H9 (cell line): ENCODE measurements at regions not wholly inside any gene's neighbourhood (a gene's known extent, or its start where the extent isn't known, plus 50 kb on each side); places are given as distances from the start of the nearest gene placed in this dataset.

Experiments
- DNase-seq: peaks from one replicate; pipeline ENCODE4 v3.0.0-alpha.2; 2017
- H2AFZ ChIP-seq: one replicate; pipeline ENCODE4 v1.6.1; 2013; ENCODE audit warnings: mild to moderate bottlenecking, low read length, control low read depth, moderate library complexity
- H2AK5ac ChIP-seq: 2 replicates; pipeline ENCODE4 v1.6.1; 2013; ENCODE audit warnings: low read length, control low read depth, mixed read lengths; ENCODE audit not compliant: insufficient read length
- H2BK120ac ChIP-seq: one replicate; pipeline ENCODE4 v1.6.1; 2013; ENCODE audit warnings: low read depth, mild to moderate bottlenecking, low read length, control low read depth, inconsistent platforms; ENCODE audit not compliant: poor library complexity, severe bottlenecking
- H2BK12ac ChIP-seq: 2 replicates; pipeline ENCODE4 v1.6.1; 2013; ENCODE audit warnings: low read length, control low read depth, mixed read lengths, low read depth; ENCODE audit not compliant: insufficient read length
- H2BK15ac ChIP-seq: 2 replicates; pipeline ENCODE4 v1.6.1; 2013; ENCODE audit warnings: low read depth, low read length, control low read depth
- H2BK20ac ChIP-seq: one replicate; pipeline ENCODE4 v1.6.1; 2013; ENCODE audit warnings: low read depth, mild to moderate bottlenecking, low read length, control low read depth, inconsistent platforms; ENCODE audit not compliant: poor library complexity, severe bottlenecking
- H2BK5ac ChIP-seq: 2 replicates; pipeline ENCODE4 v1.6.1; 2013; ENCODE audit warnings: low read length, control low read depth, mixed read lengths; ENCODE audit not compliant: insufficient read length
- H3K14ac ChIP-seq: 2 replicates; pipeline ENCODE4 v1.6.1; 2013; ENCODE audit warnings: low read length, control low read depth; ENCODE audit not compliant: insufficient read depth
- H3K18ac ChIP-seq: 2 replicates; pipeline ENCODE4 v1.6.1; 2013; ENCODE audit warnings: low read depth, mild to moderate bottlenecking, mixed read lengths, low read length, control low read depth; ENCODE audit not compliant: insufficient read length
- H3K23ac ChIP-seq: 2 replicates; pipeline ENCODE4 v1.6.1; 2013; ENCODE audit warnings: low read length, control low read depth, mixed read lengths, low read depth; ENCODE audit not compliant: insufficient read length
- H3K23me2 ChIP-seq: 2 replicates; pipeline ENCODE4 v1.6.1; 2013; ENCODE audit warnings: low read depth, mild to moderate bottlenecking, mixed read lengths, low read length, control low read depth; ENCODE audit not compliant: insufficient read length, poor library complexity, severe bottlenecking
- H3K27ac ChIP-seq: 2 replicates; pipeline ENCODE4 v1.5.1; 2013; ENCODE audit warnings: low read length, control low read depth, mixed read lengths, low read depth; ENCODE audit not compliant: insufficient read length
- H3K27me3 ChIP-seq: 2 replicates; pipeline ENCODE4 v1.6.1; 2013; ENCODE audit warnings: low read length, control low read depth, inconsistent platforms; ENCODE audit not compliant: insufficient read depth
- H3K4ac ChIP-seq: 2 replicates; pipeline ENCODE4 v1.6.1; 2013; ENCODE audit warnings: low read depth, mild to moderate bottlenecking, control low read depth, inconsistent platforms, low read length, moderate library complexity
- H3K4me1 ChIP-seq: 2 replicates; pipeline ENCODE4 v1.6.1; 2013; ENCODE audit warnings: low read length, control low read depth, inconsistent platforms; ENCODE audit not compliant: insufficient read depth
- H3K4me2 ChIP-seq: 2 replicates; pipeline ENCODE4 v1.6.1; 2013; ENCODE audit warnings: low read length, control low read depth, mixed read lengths; ENCODE audit not compliant: insufficient read length, insufficient read depth
- H3K56ac ChIP-seq: 2 replicates; pipeline ENCODE4 v1.6.1; 2013; ENCODE audit warnings: low read depth, mild to moderate bottlenecking, mixed read lengths, low read length, control low read depth; ENCODE audit not compliant: insufficient read length
- H3K79me1 ChIP-seq: 2 replicates; pipeline ENCODE4 v1.6.1; 2013; ENCODE audit warnings: low read depth, mild to moderate bottlenecking, moderate library complexity, low read length, control low read depth, inconsistent platforms; ENCODE audit not compliant: insufficient read depth, poor library complexity, severe bottlenecking
- H3K79me2 ChIP-seq: 2 replicates; pipeline ENCODE4 v1.6.1; 2013; ENCODE audit warnings: low read length, control low read depth, inconsistent platforms; ENCODE audit not compliant: insufficient read depth
- H3K9ac ChIP-seq: 2 replicates; pipeline ENCODE4 v1.6.1; 2013; ENCODE audit warnings: low read length, control low read depth, mixed read lengths; ENCODE audit not compliant: insufficient read length; ENCODE audit errors: extremely low read depth
- H3K9me3 ChIP-seq: one replicate; pipeline ENCODE4 v1.6.1; 2013; ENCODE audit warnings: low read depth, low read length, inconsistent platforms; ENCODE audit not compliant: control insufficient read depth
- H3T11ph ChIP-seq: one replicate; pipeline ENCODE4 v1.6.1; 2013; ENCODE audit warnings: mild to moderate bottlenecking, low read length, control low read depth, inconsistent platforms
- H4K20me1 ChIP-seq: one replicate; pipeline ENCODE4 v1.6.1; 2013; ENCODE audit not compliant: control insufficient read depth, insufficient read length, insufficient read depth
- H4K5ac ChIP-seq: 2 replicates; pipeline ENCODE4 v1.6.1; 2013; ENCODE audit warnings: low read depth, mild to moderate bottlenecking, mixed read lengths, low read length, control low read depth; ENCODE audit not compliant: insufficient read length
- H4K8ac ChIP-seq: replicated peaks from 2 replicates; pipeline ENCODE4 v1.6.1; 2013; ENCODE audit warnings: low read length, control low read depth, mixed read lengths, low read depth; ENCODE audit not compliant: insufficient read length
- H4K91ac ChIP-seq: 2 replicates; pipeline ENCODE4 v1.6.1; 2013; ENCODE audit warnings: low read depth, mild to moderate bottlenecking, moderate library complexity, mixed read lengths, low read length, control low read depth; ENCODE audit not compliant: insufficient read length
- H3K27ac Mint-ChIP-seq, 3 experiments: 2 replicates in 2 of 3; 3 replicates in 1 of 3; pipeline ENCODE4 v1.8.0; 2020 to 2021; ENCODE audit warnings: mixed read lengths in 3 of 3, mild to moderate bottlenecking in 1 of 3, moderate library complexity in 1 of 3
- H3K27me3 Mint-ChIP-seq: 2 replicates; pipeline ENCODE4 v1.8.0; 2021; ENCODE audit warnings: low read depth, mild to moderate bottlenecking, moderate library complexity, mixed read lengths
- H3K36me3 Mint-ChIP-seq, 3 experiments: 2 replicates in 2 of 3; 3 replicates in 1 of 3; pipeline ENCODE4 v1.8.0; 2020 to 2021; ENCODE audit warnings: low read depth in 3 of 3, mixed read lengths in 3 of 3; ENCODE audit not compliant: insufficient read depth in 1 of 3
- H3K4me1 Mint-ChIP-seq, 2 experiments: 2 replicates each; pipeline ENCODE4 v1.8.0; 2020; ENCODE audit warnings: mixed read lengths in 2 of 2
- H3K4me3 Mint-ChIP-seq, 2 experiments: 2 replicates in 1 of 2; 3 replicates in 1 of 2; pipeline ENCODE4 v1.8.0; 2020 to 2021; ENCODE audit warnings: mild to moderate bottlenecking in 2 of 2, mixed read lengths in 2 of 2, moderate library complexity in 1 of 2
- H3K9me3 Mint-ChIP-seq, 2 experiments: 2 replicates in 1 of 2; 3 replicates in 1 of 2; pipeline ENCODE4 v1.8.0; 2020; ENCODE audit warnings: mild to moderate bottlenecking in 2 of 2, mixed read lengths in 2 of 2, moderate library complexity in 1 of 2
- WGBS: extraction: QIAGEN DNeasy Blood & Tissue Kit; methylation state at CpG from one replicate; pipeline ENCODE4 v1.1.7; 2013; ENCODE audit warnings: missing lambda C conversion rate, low lambda C conversion rate, mixed read lengths; ENCODE audit not compliant: insufficient read length; ENCODE audit errors: extremely low coverage; 5-methylcytosine and 5-hydroxymethylcytosine counted together
- TF ChIP-seq, protein P1 (sequence below): fragments of 200-600 bp; sonication (generic); conservative IDR thresholded peaks from 3 replicates; pipeline ENCODE4 v1.8.0; 2021; ENCODE audit warnings: antibody characterized with exemption, mild to moderate bottlenecking

DNA sequence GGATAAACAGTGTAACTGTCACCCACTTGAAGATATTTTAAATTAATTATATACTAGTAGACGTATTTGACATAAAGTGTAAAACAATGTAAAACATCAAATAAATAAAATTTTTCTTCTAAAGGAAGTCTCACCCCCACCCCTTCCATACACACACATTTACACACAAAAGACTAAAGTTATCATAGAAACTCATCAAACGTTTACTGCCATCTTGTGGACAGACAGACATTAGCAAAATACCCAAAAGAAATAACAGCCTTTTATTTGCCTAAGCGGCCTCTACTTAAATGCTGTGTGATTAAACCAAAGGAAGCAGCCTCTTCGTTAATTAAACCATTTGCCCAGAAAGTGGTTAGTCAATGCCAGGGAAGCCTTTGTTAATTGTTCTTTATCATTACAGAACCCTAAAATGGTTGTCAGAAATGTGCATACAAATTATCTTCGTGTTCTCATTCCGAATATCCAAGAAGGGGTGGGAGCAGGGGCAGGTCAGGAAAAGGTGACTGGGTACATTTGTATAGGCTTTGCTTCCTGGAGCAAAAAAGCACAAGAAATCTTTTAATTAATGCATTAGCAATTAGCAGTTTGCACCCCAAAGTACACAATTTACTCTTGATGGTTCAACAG, 176.2 kb upstream of the SASH1 start:
- no peak for DNase-seq
- no peak overlapping the region for H3K9ac ChIP-seq
- H2BK12ac ChIP-seq: no peak overlapping the region
- no peaks in the 10 kb centered on the region for H4K20me1 ChIP-seq
- no peaks in the 10 kb centered on the region for H3K23me2 ChIP-seq
- no peak overlapping the region for H2BK120ac ChIP-seq
- H3T11ph ChIP-seq: no peak overlapping the region
- no peaks in the 10 kb centered on the region for H3K36me3 Mint-ChIP-seq
- H3K18ac ChIP-seq: no peak overlapping the region
- no peaks in the 10 kb centered on the region for H3K4me1 Mint-ChIP-seq
- H4K5ac ChIP-seq: no peak overlapping the region
- H3K79me1 ChIP-seq: no peaks in the 10 kb centered on the region
- no peak overlapping the region for H2AFZ ChIP-seq
- H2BK20ac ChIP-seq: no peak overlapping the region
- H3K27me3 Mint-ChIP-seq: no peaks in the 10 kb centered on the region; the same call in 1 of the 2 replicates
- no peak overlapping the region for H3K4ac ChIP-seq
- H3K14ac ChIP-seq: no peak overlapping the region
- H3K4me2 ChIP-seq: no peak overlapping the region
- H2AK5ac ChIP-seq: no peak overlapping the region
- no peak overlapping the region for H2BK15ac ChIP-seq
- H3K27ac Mint-ChIP-seq: no peak overlapping the region
- no peaks in the 10 kb centered on the region for H3K9me3 ChIP-seq
- no peak overlapping the region for H3K27ac ChIP-seq
- TF ChIP-seq, protein P1, sequence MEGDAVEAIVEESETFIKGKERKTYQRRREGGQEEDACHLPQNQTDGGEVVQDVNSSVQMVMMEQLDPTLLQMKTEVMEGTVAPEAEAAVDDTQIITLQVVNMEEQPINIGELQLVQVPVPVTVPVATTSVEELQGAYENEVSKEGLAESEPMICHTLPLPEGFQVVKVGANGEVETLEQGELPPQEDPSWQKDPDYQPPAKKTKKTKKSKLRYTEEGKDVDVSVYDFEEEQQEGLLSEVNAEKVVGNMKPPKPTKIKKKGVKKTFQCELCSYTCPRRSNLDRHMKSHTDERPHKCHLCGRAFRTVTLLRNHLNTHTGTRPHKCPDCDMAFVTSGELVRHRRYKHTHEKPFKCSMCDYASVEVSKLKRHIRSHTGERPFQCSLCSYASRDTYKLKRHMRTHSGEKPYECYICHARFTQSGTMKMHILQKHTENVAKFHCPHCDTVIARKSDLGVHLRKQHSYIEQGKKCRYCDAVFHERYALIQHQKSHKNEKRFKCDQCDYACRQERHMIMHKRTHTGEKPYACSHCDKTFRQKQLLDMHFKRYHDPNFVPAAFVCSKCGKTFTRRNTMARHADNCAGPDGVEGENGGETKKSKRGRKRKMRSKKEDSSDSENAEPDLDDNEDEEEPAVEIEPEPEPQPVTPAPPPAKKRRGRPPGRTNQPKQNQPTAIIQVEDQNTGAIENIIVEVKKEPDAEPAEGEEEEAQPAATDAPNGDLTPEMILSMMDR: peak; percentile 83
- no peak overlapping the region for H3K56ac ChIP-seq
- 0 out of 2 replicates have a peak, but pooled peaks cover 2% of the 10 kb centered on the region for H3K4me1 ChIP-seq
- no peak overlapping the region for H2BK5ac ChIP-seq
- H3K27me3 ChIP-seq: no peaks in the 10 kb centered on the region
- no peak overlapping the region for H3K23ac ChIP-seq
- no peak overlapping the region for H3K4me3 Mint-ChIP-seq
- no peaks in the 10 kb centered on the region for H3K9me3 Mint-ChIP-seq
- H3K79me2 ChIP-seq: no peaks in the 10 kb centered on the region
- H4K8ac ChIP-seq: no peak overlapping the region
- no CpG with 5 or more reads among the region's 6 CpGs for WGBS
- no peak overlapping the region for H4K91ac ChIP-seq
